HG02678 (cell line): ENCODE measurements at regions not wholly inside any gene's neighbourhood (a gene's known extent, or its start where the extent isn't known, plus 50 kb on each side); places are given as distances from the start of the nearest gene placed in this dataset.

Experiments
- ATAC-seq: cut with Tn5 transposase; IDR thresholded peaks from one replicate; pipeline ENCODE4 v1.9.1; 2021; ENCODE audit warnings: mild to moderate bottlenecking, moderate library complexity; ENCODE audit not compliant: unreplicated experiment

DNA sequence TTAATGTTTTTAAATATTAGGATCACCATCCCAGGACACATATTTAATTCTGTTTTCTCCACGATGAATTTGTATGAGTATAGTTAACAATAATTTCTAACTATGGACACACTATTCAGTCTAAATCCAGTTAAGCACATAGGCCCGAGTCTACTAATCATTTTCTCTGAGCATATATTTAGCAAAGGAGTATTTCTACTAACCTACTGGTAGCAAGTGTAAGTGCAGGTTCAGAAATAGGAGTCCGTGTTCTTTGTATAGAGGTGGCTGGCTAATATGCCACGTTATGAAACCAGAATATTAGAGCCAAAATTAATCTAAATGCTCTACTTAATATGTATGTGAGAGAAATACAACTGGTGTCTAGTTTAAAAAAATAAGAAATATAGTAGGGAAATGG is 416.6 kb upstream of the NXPH2 start:
- ATAC-seq, result no peak

DNA sequence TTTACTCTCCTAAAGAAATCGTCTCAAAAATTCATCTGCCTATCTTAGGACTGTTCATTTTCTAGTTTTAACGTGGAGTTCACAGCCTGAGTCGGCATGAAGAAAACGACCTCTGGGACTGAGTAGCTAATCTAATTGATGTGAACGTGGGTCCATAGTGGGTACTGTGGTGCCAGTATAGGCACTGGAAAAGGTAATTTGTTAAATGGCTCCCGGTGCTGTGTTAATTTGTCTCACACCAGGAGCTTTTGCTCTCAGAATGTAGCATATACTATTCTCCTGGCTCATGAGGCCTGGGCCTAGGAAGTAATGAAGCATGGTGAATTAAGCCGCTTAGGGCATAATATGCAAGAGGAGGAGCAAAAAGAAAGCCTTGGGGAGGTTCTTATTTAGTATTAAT is 414.4 kb upstream of the NXPH2 start:
- ATAC-seq, result no peak

- no peak for ATAC-seq
These were observed 396.9 kb upstream of the NXPH2 start for GRCh38 chr2:139177041-139177440.

GRCh38 chr2:139175510-139175909 is 395.3 kb upstream of the NXPH2 start:
- no peak for ATAC-seq

- ATAC-seq, result no peak
These were observed 390.2 kb upstream of the NXPH2 start for GRCh38 chr2:139170406-139170805.

- no peak for ATAC-seq
These were observed 385.4 kb upstream of the NXPH2 start for GRCh38 chr2:139165601-139166000.

DNA sequence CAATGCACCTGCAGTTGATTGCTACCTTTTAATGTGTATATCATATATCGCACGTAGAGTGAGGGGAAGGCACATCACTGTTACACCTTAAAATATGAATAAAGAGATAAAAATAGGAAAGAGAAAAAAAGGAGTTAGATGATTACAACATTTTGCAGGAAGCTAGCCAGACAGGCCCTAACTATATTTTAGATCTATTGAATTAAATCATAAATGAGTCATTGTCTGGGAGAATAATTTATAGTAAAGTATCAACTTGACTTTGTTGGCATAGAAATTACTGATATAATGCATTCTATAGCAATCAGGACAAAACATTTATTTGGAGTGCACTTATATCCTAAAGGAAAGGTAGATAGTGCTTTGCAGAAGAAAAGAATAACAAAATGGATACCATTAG is 384.9 kb upstream of the NXPH2 start:
- no peak for ATAC-seq

- ATAC-seq, result no peak
These were observed 382.8 kb upstream of the NXPH2 start for GRCh38 chr2:139162957-139163356.

GRCh38 chr2:139162456-139162855 is 382.3 kb upstream of the NXPH2 start:
- ATAC-seq, result no peak

DNA sequence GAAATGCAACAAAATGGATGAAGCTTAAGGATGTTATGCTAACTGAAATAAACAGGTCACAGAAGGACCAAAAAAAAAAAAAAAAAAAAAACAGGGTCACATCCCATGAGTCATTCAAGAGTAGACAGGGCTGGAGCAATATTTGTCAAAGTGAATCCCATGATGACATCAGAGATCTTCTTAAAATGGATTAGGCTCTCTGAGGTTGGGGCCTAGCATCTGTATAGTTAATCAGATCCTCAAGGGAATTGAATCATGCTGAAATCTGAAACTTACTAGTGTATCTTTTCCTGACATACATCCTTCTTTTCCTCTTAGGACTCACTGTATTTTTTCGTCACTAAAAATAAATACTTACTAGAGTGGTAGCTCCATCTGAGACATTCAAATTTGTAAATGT is 380.6 kb upstream of the NXPH2 start:
- ATAC-seq, result no peak

DNA sequence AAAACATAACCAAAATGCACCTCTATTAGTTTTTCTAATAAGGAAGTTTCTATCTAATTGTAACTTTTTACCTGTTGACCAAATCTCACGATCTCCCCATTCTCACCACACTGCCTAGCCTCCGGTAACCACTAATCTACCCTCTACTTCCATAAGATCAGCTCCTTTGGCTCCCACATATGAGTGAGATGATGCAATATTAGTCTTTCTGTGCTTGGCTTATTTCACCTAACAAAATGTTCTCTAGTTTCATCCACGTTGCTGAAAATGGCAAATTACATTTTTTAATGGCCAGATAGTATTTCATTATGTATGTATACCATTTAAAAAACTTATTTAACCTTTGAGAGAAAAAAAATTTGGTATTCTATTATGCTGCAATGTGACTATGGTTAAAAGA is 379.0 kb upstream of the NXPH2 start:
- ATAC-seq, result no peak

- ATAC-seq, result no peak
These were observed 376.5 kb upstream of the NXPH2 start for GRCh38 chr2:139156730-139157129.

DNA sequence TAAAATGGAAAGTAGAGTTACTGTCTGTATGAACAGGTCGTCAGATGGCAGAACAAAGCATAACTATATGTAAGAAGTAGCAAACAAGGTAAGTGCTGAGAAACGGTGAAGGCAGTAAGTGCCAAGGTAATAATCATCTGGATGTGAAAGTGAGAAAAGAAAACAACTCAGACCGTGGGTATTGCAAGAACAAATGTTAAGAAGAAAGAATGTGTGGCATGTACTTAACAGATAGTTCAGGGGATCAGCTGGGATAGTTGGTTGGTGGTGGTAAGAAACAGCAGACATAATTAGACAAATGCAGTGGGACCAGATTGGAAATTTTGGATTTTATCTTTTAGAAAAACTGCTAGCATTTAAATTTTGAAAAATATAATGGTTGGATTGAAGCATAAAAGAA is 375.8 kb upstream of the NXPH2 start:
- ATAC-seq, result no peak

DNA sequence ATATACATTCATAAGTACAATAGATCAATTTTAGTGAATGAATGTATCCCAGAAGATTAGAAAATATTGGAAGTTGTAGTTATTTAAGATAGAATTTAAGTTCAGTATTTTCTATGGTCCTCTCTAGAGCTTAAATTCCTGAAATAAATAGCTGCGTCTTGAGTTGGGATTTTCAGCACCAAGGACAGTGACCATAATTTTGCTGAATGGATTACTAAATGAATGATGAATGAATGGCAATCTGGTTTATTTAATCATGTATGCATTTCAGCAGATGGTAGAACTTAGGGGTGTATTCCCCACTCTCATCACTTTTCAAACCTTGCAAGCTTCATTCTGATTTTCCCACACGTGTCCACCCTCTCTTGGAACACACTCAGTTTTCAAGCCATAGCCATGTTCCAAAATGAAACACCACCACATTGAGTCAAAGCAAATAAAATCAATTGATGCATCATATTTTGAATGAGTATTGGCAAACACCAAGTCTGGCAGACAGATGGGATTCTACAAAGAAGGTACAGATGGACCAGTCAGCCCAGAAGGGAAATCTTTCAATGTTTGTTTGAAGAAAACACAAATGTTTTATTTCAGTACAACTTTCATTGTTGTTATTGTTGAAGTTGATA is 362.2 kb upstream of the NXPH2 start:
- ATAC-seq, result no peak

DNA sequence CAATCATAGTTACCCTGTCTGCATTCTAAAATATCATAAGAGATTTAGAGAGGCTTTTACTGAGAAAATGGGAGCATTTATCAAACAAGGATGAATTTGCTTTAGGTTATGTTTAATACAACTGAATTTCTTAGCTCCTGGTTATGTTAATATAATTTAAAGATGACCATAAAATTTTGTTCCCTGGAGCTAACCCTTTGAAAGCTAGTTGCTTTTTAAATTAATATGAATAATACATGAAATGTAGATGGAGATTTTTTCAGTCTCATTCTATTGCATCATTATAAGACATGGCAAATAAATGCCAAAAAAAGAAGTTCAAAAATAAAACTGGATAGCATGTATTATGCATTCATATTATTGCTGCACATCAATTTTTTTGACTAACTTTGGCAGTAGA is 344.1 kb upstream of the NXPH2 start:
- no peak for ATAC-seq

GRCh38 chr2:139123795-139124194 is 343.6 kb upstream of the NXPH2 start:
- ATAC-seq, result no peak

DNA sequence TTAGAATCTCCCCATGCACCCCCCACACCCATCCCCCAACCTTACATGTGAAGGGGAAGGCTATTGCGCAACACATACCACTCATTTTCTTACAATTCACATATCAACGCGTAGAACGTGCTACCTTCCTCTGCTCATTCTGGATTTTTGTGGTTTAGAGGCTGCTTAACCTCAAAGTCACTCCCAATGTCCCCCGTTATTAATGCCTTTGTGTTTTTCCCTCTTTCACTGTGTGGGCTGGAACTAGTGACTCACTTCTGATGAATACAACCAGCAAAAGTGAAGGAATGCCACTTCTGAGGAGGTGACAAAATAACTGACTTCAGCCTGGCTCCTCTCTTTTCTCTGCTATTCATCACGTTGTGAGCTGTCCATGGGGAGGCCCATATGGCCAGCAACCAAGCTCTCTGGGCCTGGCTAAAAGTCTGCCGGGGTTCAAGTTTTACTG is 342.5 kb upstream of the NXPH2 start:
- ATAC-seq, result no peak

- ATAC-seq, result no peak
These were observed 319.5 kb upstream of the NXPH2 start for GRCh38 chr2:139099721-139100120.

DNA sequence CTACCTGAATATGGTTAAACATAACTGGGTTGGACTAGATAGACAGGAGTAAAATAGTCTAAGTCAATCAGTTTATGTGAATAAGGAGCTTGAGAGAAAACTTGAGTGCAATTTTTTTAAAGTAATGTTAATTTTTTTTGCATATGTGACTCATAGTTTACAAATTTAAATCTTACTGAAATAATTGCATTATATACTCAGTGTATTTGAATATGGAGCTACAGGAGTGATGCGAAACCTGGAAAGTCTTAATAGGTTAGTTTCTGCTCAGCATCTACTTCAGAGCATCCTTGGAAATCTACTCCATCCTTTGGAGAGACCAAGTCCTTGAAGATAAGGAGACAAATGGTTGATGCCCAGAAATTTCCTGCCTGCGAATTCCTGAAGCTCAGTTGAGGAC is 318.8 kb upstream of the NXPH2 start:
- ATAC-seq, result no peak

DNA sequence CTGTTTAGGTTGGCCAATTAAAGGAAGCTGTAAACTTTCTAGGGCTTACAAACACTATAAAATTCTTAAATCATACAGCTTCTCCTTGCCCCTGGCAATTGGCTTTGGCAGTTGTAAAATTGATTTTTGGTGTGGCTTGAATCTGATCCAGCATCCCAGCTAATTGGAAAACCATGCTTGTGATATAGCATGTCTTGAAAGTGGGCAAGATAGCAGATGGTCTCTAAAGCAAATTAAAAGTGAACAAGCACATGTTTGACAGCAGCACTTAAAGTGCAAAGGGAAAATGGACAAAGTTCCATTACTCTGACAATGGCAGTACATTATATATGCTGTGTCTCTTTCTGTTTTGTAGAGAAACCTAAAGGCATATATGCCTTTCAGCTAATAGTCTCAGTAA is 302.9 kb upstream of the NXPH2 start:
- ATAC-seq, result no peak

DNA sequence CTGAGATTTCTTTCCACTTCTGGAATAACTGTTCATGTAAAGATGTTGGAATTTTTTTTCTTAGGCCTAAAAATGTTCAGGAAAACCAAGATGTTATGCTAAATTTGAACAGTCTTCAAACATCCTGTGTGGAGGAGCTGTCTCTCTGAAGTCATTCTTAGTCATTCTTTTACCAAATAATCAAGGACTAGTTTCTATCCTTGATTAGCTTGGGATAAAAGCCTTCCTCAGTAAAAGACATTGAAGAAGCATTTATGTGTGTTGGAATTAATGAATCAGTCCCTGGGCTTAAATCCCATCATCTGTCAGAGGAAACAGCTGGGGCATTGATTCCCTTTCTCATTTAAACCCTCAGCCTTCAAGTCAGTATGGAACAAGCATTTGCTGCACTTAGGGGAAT is 300.1 kb upstream of the NXPH2 start:
- ATAC-seq, result no peak

GRCh38 chr2:139079311-139079710 is 299.1 kb upstream of the NXPH2 start:
- ATAC-seq, result no peak

- no peak for ATAC-seq
These were observed 298.2 kb upstream of the NXPH2 start for GRCh38 chr2:139078376-139078775.
